ENCODE measurements at regions not wholly inside any gene's neighbourhood (a gene's known extent, or its start where the extent isn't known, plus 50 kb on each side); places are given as distances from the start of the nearest gene placed in this dataset.

DNA sequence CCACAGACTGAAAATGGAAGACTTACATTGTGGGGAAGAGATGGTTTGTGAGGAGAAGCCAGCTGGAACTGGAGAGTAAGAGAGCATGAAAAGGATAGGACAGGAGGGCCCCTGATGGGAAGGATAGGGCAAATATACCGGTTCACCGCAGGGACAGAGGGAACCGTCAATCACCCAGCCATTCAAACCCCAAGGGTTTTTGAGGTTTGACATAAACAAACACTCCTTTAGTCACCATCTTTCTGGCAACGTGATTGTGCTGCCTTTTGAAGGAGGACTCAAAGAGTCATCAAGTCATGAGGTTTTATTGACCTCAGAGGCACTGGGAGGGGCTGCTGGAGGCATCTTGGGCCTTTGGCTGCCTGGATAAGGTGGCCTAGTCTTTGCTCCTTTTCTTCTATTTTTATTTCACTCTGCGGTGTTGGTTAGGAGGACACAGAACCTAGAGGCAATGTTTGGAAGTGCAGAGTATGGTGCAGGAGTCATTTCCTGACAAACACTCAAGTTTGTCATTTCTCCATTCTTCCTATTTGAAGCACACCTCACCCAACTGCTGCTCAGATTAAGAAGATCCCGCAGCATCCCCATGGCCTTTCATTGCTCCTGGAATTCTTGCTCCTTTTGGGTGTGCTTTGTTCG, 487.3 kb upstream of the SPRED2 start:
- H3K4me1 ChIP-seq (ENCODE audit: insufficient read depth, low read length, poor library complexity, severe bottlenecking), result peaks cover 9% of the 10 kb centered on the region
- no peak overlapping the region for H3K4me3 ChIP-seq (ENCODE audit: low read depth, low read length, poor library complexity, severe bottlenecking)
- POLR2A ChIA-PET (ENCODE audit: low non-redundant PET), result no interaction called here
- TF ChIP-seq CTCF (conservative IDR thresholded peaks at IDR 0.05; ENCODE audit: low read depth, low read length) (0 out of 2 replicates have a peak, but pooled peaks have one; percentile 13), EZH2 (IDR thresholded peaks at IDR 0.05; ENCODE audit: borderline replicate concordance, low read depth, low read length, poor library complexity, severe bottlenecking) (no peak)
- no TSS peak for BruUV-seq (replicated peaks)
- no peaks in the 10 kb centered on the region for H3K27me3 ChIP-seq (replicated peaks; ENCODE audit: insufficient read depth, low read depth, low read length, poor library complexity)
- no peaks in the 10 kb centered on the region for H3K36me3 ChIP-seq (ENCODE audit: insufficient read depth, low read length, poor library complexity, severe bottlenecking)
- intact Hi-C loops (cut with micrococcal nuclease; ENCODE audit: unreplicated experiment), result no loop called here
- DNase-seq (ENCODE audit: low spot score), result no peak
- no peaks in the 10 kb centered on the region for H3K9me3 ChIP-seq (ENCODE audit: low read depth, low read length, poor library complexity, severe bottlenecking)
- CTCF ChIA-PET, result no interaction called here
- H3K27ac ChIP-seq (ENCODE audit: low read depth, low read length, poor library complexity, severe bottlenecking), result no peak overlapping the region

GRCh38 chr2:65918760-65919187, 486.4 kb upstream of the SPRED2 start:
- BruUV-seq (replicated peaks), result no TSS peak
- ChIA-PET POLR2A (ENCODE audit: low non-redundant PET) (no interaction called here), CTCF (no interaction called here)
- Histone ChIP-seq H3K36me3 (ENCODE audit: insufficient read depth, low read length, poor library complexity, severe bottlenecking) (no peaks in the 10 kb centered on the region), H3K4me3 (ENCODE audit: low read depth, low read length, poor library complexity, severe bottlenecking) (no peak overlapping the region), H3K9me3 (ENCODE audit: low read depth, low read length, poor library complexity, severe bottlenecking) (no peaks in the 10 kb centered on the region), H3K27ac (ENCODE audit: low read depth, low read length, poor library complexity, severe bottlenecking) (no peak overlapping the region), H3K27me3 (replicated peaks; ENCODE audit: insufficient read depth, low read depth, low read length, poor library complexity) (no peaks in the 10 kb centered on the region), H3K4me1 (ENCODE audit: insufficient read depth, low read length, poor library complexity, severe bottlenecking) (peaks cover 18% of the 10 kb centered on the region)
- no peak for DNase-seq (ENCODE audit: low spot score)
- intact Hi-C loops (cut with micrococcal nuclease; ENCODE audit: unreplicated experiment), result no loop called here
- TF ChIP-seq EZH2 (IDR thresholded peaks at IDR 0.05; ENCODE audit: borderline replicate concordance, low read depth, low read length, poor library complexity, severe bottlenecking), result no peak
- peak; percentile 39 for TF ChIP-seq CTCF (conservative IDR thresholded peaks at IDR 0.05; ENCODE audit: low read depth, low read length)

GRCh38 chr2:65917986-65918385, 485.6 kb upstream of the SPRED2 start:
- no peak overlapping the region for H3K4me3 ChIP-seq (ENCODE audit: low read depth, low read length, poor library complexity, severe bottlenecking)
- intact Hi-C loops (cut with micrococcal nuclease; ENCODE audit: unreplicated experiment), result no loop called here
- no peaks in the 10 kb centered on the region for H3K27me3 ChIP-seq (replicated peaks; ENCODE audit: insufficient read depth, low read depth, low read length, poor library complexity)
- TF ChIP-seq EZH2 (IDR thresholded peaks at IDR 0.05; ENCODE audit: borderline replicate concordance, low read depth, low read length, poor library complexity, severe bottlenecking), result no peak
- TF ChIP-seq CTCF (conservative IDR thresholded peaks at IDR 0.05; ENCODE audit: low read depth, low read length), result no peak
- BruUV-seq (replicated peaks), result no TSS peak
- no peak overlapping the region for H3K27ac ChIP-seq (ENCODE audit: low read depth, low read length, poor library complexity, severe bottlenecking)
- no peaks in the 10 kb centered on the region for H3K36me3 ChIP-seq (ENCODE audit: insufficient read depth, low read length, poor library complexity, severe bottlenecking)
- no peak for DNase-seq (ENCODE audit: low spot score)
- POLR2A ChIA-PET (ENCODE audit: low non-redundant PET), result no interaction called here
- H3K4me1 ChIP-seq (ENCODE audit: insufficient read depth, low read length, poor library complexity, severe bottlenecking), result peaks cover 19% of the 10 kb centered on the region
- CTCF ChIA-PET, result no interaction called here
- no peaks in the 10 kb centered on the region for H3K9me3 ChIP-seq (ENCODE audit: low read depth, low read length, poor library complexity, severe bottlenecking)
